ENCODE measurements at regions not wholly inside any gene's neighbourhood (a gene's known extent, or its start where the extent isn't known, plus 50 kb on each side); places are given as distances from the start of the nearest gene placed in this dataset.

GRCh38 chr5:117084067-117084466 lies 509.4 kb upstream of the SEMA6A start:
- TF ChIP-seq CTCF (IDR thresholded peaks at IDR 0.05) = no peak
- no peak for TF ChIP-seq POLR2A (IDR thresholded peaks at IDR 0.05)
